HepG2 (cell line): ENCODE measurements at regions not wholly inside any gene's neighbourhood (a gene's known extent, or its start where the extent isn't known, plus 50 kb on each side); places are given as distances from the start of the nearest gene placed in this dataset.

ENCODE experiments used
- CTCF ChIP-seq: sonication (generic); formaldehyde crosslinking; IDR thresholded peaks from 2 replicates; pipeline ENCODE4 v1.5.0; 2020; ENCODE audit warnings: mild to moderate bottlenecking, missing genetic modification reagents, moderate library complexity
- GTF3A ChIP-seq: sonication (generic); formaldehyde crosslinking; conservative IDR thresholded peaks from 2 replicates; pipeline ENCODE4 v1.4.0; 2020; ENCODE audit warnings: mild to moderate bottlenecking, missing genetic modification reagents
- JUN ChIP-seq: sonication (generic); formaldehyde crosslinking; IDR thresholded peaks from 2 replicates; pipeline ENCODE4 v1.4.0; 2020; ENCODE audit warnings: mild to moderate bottlenecking, missing genetic modification reagents
- PAWR ChIP-seq: sonication (generic); formaldehyde crosslinking; IDR thresholded peaks from 2 replicates; pipeline ENCODE4 v1.4.0; 2020; ENCODE audit warnings: missing genetic modification reagents, mild to moderate bottlenecking, borderline replicate concordance
- RARG ChIP-seq: sonication (generic); formaldehyde crosslinking; IDR thresholded peaks from 2 replicates; pipeline ENCODE4 v1.4.0; 2020; ENCODE audit warnings: low read depth, mild to moderate bottlenecking, missing genetic modification reagents
- SMAD1 ChIP-seq: sonication (generic); formaldehyde crosslinking; IDR thresholded peaks from 2 replicates; pipeline ENCODE4 v1.4.0; 2020; ENCODE audit warnings: missing genetic modification reagents, low read depth, mild to moderate bottlenecking, borderline replicate concordance

GRCh38 chr7:98748090-98748489 lies 121.7 kb downstream of the TMEM130 start:
- TF ChIP-seq RARG (CRISPR knock-in tag) (no peak), GTF3A (no peak), JUN (CRISPR knock-in tag) (no peak), CTCF (CRISPR knock-in tag) (no peak), SMAD1 (CRISPR knock-in tag) (no peak), PAWR (CRISPR knock-in tag) (no peak)
